GM06990 (cell line): ENCODE measurements at regions not wholly inside any gene's neighbourhood (a gene's known extent, or its start where the extent isn't known, plus 50 kb on each side); places are given as distances from the start of the nearest gene placed in this dataset.

Experiments
- DNase-seq: peaks from one replicate; pipeline ENCODE4 v3.0.0-alpha.2; 2011; ENCODE audit not compliant: insufficient read length; ENCODE audit errors: extremely low read depth
- H3K27me3 ChIP-seq: replicated peaks from 2 replicates; pipeline ENCODE4 v1.6.0; 2011; ENCODE audit warnings: low read length; ENCODE audit not compliant: control insufficient read depth, insufficient read depth
- H3K36me3 ChIP-seq: 2 replicates; pipeline ENCODE4 v1.5.1; 2011; ENCODE audit warnings: low read length; ENCODE audit not compliant: control insufficient read depth, insufficient read depth
- H3K4me3 ChIP-seq: replicated peaks from 2 replicates; pipeline ENCODE4 v1.5.1; 2011; ENCODE audit warnings: low read depth, mild to moderate bottlenecking, control low read depth, low read length
- TF ChIP-seq, protein P1 (sequence below): IDR thresholded peaks from 2 replicates; pipeline ENCODE4 v1.5.1; 2011; ENCODE audit warnings: low read length, control low read depth, mild to moderate bottlenecking, inconsistent platforms; ENCODE audit not compliant: insufficient read depth, poor library complexity, severe bottlenecking

- H3K36me3 ChIP-seq = no peaks in the 10 kb centered on the region
Observed at GRCh38 chr5:124199893-124200292, 546.5 kb downstream of the ZNF608 start.

GRCh38 chr5:124195411-124195810 is 551.0 kb downstream of the ZNF608 start:
- TF ChIP-seq, protein P1, sequence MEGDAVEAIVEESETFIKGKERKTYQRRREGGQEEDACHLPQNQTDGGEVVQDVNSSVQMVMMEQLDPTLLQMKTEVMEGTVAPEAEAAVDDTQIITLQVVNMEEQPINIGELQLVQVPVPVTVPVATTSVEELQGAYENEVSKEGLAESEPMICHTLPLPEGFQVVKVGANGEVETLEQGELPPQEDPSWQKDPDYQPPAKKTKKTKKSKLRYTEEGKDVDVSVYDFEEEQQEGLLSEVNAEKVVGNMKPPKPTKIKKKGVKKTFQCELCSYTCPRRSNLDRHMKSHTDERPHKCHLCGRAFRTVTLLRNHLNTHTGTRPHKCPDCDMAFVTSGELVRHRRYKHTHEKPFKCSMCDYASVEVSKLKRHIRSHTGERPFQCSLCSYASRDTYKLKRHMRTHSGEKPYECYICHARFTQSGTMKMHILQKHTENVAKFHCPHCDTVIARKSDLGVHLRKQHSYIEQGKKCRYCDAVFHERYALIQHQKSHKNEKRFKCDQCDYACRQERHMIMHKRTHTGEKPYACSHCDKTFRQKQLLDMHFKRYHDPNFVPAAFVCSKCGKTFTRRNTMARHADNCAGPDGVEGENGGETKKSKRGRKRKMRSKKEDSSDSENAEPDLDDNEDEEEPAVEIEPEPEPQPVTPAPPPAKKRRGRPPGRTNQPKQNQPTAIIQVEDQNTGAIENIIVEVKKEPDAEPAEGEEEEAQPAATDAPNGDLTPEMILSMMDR = no peak
- Histone ChIP-seq H3K36me3 (no peaks in the 10 kb centered on the region), H3K27me3 (no peaks in the 10 kb centered on the region), H3K4me3 (no peak overlapping the region)
- no peak for DNase-seq

More at GRCh38 chr5:124199893-124200292, 546.5 kb downstream of the ZNF608 start:
- no peak for DNase-seq
- TF ChIP-seq, protein P1 = no peak
- Histone ChIP-seq H3K4me3 (no peak overlapping the region), H3K27me3 (no peaks in the 10 kb centered on the region)

- TF ChIP-seq, protein P1 = no peak
- H3K27me3 ChIP-seq = no peaks in the 10 kb centered on the region
- H3K4me3 ChIP-seq = no peak overlapping the region
- no peaks in the 10 kb centered on the region for H3K36me3 ChIP-seq
- DNase-seq = no peak
Observed at GRCh38 chr5:124194282-124194681, 552.2 kb downstream of the ZNF608 start.

DNA sequence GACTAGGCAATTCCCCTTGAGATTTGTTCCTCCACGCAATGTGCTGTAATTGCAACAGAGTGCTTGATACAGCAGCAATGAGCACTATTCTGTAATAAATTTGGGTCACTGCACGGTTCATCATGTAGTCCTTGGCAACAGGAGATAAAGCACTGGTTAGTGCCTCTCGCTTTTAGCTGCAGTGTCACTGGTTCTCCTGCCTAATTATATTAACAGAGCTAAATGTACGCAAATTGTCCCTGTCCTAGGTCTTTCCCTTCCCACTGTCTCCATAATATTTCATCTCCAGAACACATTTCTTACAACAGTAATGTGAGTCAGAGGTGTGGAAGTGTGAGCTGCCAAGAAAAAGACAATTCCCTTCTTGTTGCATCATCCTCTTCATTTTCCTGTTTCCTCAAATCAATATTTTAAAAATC is 553.1 kb downstream of the ZNF608 start:
- DNase-seq = no peak
- TF ChIP-seq, protein P1 = no peak
- no peaks in the 10 kb centered on the region for H3K27me3 ChIP-seq
- H3K4me3 ChIP-seq = no peak overlapping the region
- H3K36me3 ChIP-seq = no peaks in the 10 kb centered on the region

- no peaks in the 10 kb centered on the region for H3K36me3 ChIP-seq
- TF ChIP-seq, protein P1 = no peak
- DNase-seq = no peak
- no peaks in the 10 kb centered on the region for H3K27me3 ChIP-seq
- H3K4me3 ChIP-seq = no peak overlapping the region
Observed at GRCh38 chr5:124192716-124193115, 553.7 kb downstream of the ZNF608 start.

DNA sequence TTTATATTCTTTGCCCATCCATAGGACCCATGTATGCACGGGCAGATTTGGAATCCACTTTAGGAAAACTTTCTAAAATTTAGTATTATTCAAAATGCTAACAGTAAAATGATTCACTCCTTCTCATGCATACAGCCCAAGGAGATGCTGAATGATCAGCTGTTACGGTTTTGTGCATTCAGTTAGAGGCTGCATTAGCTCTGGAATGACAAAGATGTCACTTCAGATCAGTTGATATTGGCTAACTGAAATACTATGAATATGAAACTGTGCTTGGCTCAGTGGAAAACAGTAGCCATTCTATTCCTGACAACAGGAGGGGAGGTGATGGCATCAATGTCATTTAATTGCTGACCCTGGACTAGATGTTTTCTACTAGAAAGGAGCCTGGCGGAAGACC is 560.7 kb downstream of the ZNF608 start:
- Histone ChIP-seq H3K36me3 (no peaks in the 10 kb centered on the region), H3K27me3 (no peaks in the 10 kb centered on the region), H3K4me3 (no peak overlapping the region)
- no peak for DNase-seq
- TF ChIP-seq, protein P1 = no peak
